ENCODE measurements at regions not wholly inside any gene's neighbourhood (a gene's known extent, or its start where the extent isn't known, plus 50 kb on each side); places are given as distances from the start of the nearest gene placed in this dataset.

DNA sequence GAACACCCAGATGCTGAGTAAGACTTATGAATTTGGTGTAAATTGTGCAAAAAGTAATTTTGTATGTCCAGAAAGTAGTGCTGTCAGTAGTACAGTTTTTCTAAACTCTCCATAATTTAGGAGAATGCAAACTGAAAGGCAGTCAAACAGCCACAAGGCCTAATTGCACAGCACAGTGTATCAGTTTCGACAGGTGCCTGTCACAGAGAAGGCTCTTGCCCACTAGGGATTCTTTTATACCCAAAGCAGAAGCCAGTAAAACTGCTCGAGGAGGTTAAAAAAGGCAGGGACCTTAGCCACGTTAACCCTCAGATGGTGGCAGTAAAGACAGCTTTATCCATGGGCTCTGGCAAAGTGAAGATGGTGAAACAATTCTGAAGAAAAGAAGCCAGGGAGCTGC is 69.4 kb upstream of the GATB start:
- ChIA-PET CTCF (no interaction called here), POLR2A (no interaction called here)
- no peaks in the 10 kb centered on the region for H3K9me3 ChIP-seq (ENCODE audit: control insufficient read depth, insufficient read depth, low read length)
- no peak for TF ChIP-seq CTCF (IDR thresholded peaks at IDR 0.05; ENCODE audit: low read depth, low read length)
- no peak overlapping the region for H3K27ac ChIP-seq (ENCODE audit: low read depth, low read length)
- H3K4me3 ChIP-seq (ENCODE audit: low read depth, low read length), result no peak overlapping the region
- H3K27me3 ChIP-seq (ENCODE audit: control insufficient read depth, insufficient read depth, low read length), result peaks cover 6% of the 10 kb centered on the region
- DNase-seq (ENCODE audit: low read depth, low spot score), result no peak

GRCh38 chr4:151829309-151829708 is 68.5 kb upstream of the GATB start:
- ChIA-PET POLR2A (no interaction called here), CTCF (no interaction called here)
- no peak overlapping the region for H3K27ac ChIP-seq (ENCODE audit: low read depth, low read length)
- H3K9me3 ChIP-seq (ENCODE audit: control insufficient read depth, insufficient read depth, low read length), result no peaks in the 10 kb centered on the region
- H3K27me3 ChIP-seq (ENCODE audit: control insufficient read depth, insufficient read depth, low read length), result peaks cover 6% of the 10 kb centered on the region
- TF ChIP-seq CTCF (IDR thresholded peaks at IDR 0.05; ENCODE audit: low read depth, low read length), result no peak
- H3K4me3 ChIP-seq (ENCODE audit: low read depth, low read length), result no peak overlapping the region
- no peak for DNase-seq (ENCODE audit: low read depth, low spot score)

DNA sequence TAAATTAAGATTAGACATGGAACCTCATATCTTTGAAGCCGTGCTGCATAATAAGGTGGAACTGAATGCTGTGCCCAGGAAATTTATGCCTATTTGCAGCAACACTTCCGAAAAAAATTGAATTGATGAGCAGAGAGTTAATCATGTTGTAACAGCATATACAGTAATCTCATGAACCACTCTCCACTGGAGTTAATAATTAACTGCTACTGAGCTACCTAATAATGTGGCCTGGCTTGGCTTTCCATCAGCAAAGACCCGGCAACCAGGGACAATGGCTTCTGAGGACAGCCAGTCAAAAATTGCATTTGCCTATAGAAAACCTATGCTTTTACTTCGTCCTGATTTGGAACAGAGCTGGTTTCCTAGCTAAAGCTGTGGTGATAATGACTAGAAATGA is 63.8 kb upstream of the GATB start:
- TF ChIP-seq CTCF (IDR thresholded peaks at IDR 0.05; ENCODE audit: low read depth, low read length), result no peak
- DNase-seq (ENCODE audit: low read depth, low spot score), result no peak
- ChIA-PET CTCF (interaction anchor here (0.6 to 0.8 kb wide), 2 partner anchors 22 to 220 kb away, joined by 3 to 4 read pairs; no protein-coding TSS in a partner anchor), POLR2A (no interaction called here)
- Histone ChIP-seq H3K27ac (ENCODE audit: low read depth, low read length) (no peak overlapping the region), H3K4me3 (ENCODE audit: low read depth, low read length) (no peak overlapping the region), H3K9me3 (ENCODE audit: control insufficient read depth, insufficient read depth, low read length) (no peaks in the 10 kb centered on the region), H3K27me3 (ENCODE audit: control insufficient read depth, insufficient read depth, low read length) (no peaks in the 10 kb centered on the region)

- no peak overlapping the region for H3K4me3 ChIP-seq (ENCODE audit: low read depth, low read length)
- POLR2A ChIA-PET, result no interaction called here
- TF ChIP-seq CTCF (IDR thresholded peaks at IDR 0.05; ENCODE audit: low read depth, low read length), result no peak
- CTCF ChIA-PET, result no interaction called here
- H3K27ac ChIP-seq (ENCODE audit: low read depth, low read length), result no peak overlapping the region
- H3K9me3 ChIP-seq (ENCODE audit: control insufficient read depth, insufficient read depth, low read length), result no peaks in the 10 kb centered on the region
- H3K27me3 ChIP-seq (ENCODE audit: control insufficient read depth, insufficient read depth, low read length), result no peaks in the 10 kb centered on the region
- DNase-seq (ENCODE audit: low read depth, low spot score), result no peak
Measured at GRCh38 chr4:151822331-151822730, 61.5 kb upstream of the GATB start.

- CTCF ChIA-PET, result no interaction called here
- H3K27me3 ChIP-seq (ENCODE audit: control insufficient read depth, insufficient read depth, low read length), result no peaks in the 10 kb centered on the region
- POLR2A ChIA-PET, result no interaction called here
- TF ChIP-seq CTCF (IDR thresholded peaks at IDR 0.05; ENCODE audit: low read depth, low read length), result no peak
- H3K4me3 ChIP-seq (ENCODE audit: low read depth, low read length), result no peak overlapping the region
- no peak for DNase-seq (ENCODE audit: low read depth, low spot score)
- H3K9me3 ChIP-seq (ENCODE audit: control insufficient read depth, insufficient read depth, low read length), result no peaks in the 10 kb centered on the region
- H3K27ac ChIP-seq (ENCODE audit: low read depth, low read length), result no peak overlapping the region
Measured at GRCh38 chr4:151820004-151820403, 59.2 kb upstream of the GATB start.

Data from AG04450 (cell line).